Anterior cingulate cortex (tissue), 58 donors: ENCODE measurements at regions not wholly inside any gene's neighbourhood (a gene's known extent, or its start where the extent isn't known, plus 50 kb on each side); places are given as distances from the start of the nearest gene placed in this dataset.

Experiments
- DNase-seq, 58 donors: peaks; one replicate each; lab custom pipeline; 2025; lab: John Stamatoyannopoulos, UW

GRCh38 chr13:105074755-105075154 lies 1460.7 kb downstream of the EFNB2 start:
- DNase-seq: no peak

GRCh38 chr13:105073041-105073440 lies 1462.4 kb downstream of the EFNB2 start:
- no peak for DNase-seq

GRCh38 chr13:105070452-105070851 lies 1465.0 kb downstream of the EFNB2 start:
- DNase-seq: no peak

GRCh38 chr13:105069106-105069505 lies 1466.4 kb downstream of the EFNB2 start:
- DNase-seq: no peak

- no peak for DNase-seq
These were observed 1471.8 kb downstream of the EFNB2 start for GRCh38 chr13:105063676-105064075.

DNA sequence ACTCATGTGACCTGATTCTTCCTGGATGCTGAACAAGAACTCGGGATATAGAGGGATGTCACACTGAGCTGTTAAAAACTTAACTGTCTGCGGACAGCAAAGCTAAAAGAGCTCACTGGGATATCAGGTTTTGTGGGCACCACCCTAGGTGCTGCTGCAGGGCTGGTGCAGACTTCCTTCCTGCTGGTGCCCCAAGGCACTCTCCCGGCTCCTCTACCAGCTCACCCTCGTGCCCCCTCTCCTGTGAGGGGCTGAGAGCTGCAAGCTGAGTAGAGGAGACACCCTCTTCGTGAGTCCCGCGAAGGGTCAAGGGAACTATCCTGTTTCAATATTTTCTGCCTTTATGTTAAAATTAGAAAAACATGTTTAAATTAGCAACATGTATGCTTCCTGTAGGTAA lies 1475.7 kb downstream of the EFNB2 start:
- no peak for DNase-seq

DNA sequence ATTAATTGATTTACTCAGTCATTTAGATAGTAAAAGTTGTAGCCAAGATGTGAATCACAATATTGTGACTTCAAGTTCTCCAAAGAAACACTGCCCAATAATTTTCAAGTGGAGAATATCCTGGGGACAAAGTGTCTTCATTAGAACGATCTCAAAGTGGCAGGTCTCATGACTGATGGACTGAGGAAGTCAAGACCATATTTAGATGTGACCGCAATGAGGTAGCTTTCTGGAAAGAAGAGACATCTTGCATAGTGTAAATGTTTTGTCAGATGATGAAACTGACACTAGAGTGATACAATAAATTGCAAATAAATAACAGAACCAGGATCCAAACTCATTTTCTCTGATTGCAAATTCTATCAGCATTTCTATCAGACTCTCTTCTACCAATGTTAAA lies 1476.9 kb downstream of the EFNB2 start:
- DNase-seq: no peak

GRCh38 chr13:105052711-105053110 lies 1482.8 kb downstream of the EFNB2 start:
- no peak for DNase-seq

- DNase-seq: peak in 3 of 58 donors; percentile 4 to 8 (median 5)
These were observed 1484.8 kb downstream of the EFNB2 start for GRCh38 chr13:105050686-105051085.

GRCh38 chr13:105048677-105049076 lies 1486.8 kb downstream of the EFNB2 start:
- no peak for DNase-seq

DNA sequence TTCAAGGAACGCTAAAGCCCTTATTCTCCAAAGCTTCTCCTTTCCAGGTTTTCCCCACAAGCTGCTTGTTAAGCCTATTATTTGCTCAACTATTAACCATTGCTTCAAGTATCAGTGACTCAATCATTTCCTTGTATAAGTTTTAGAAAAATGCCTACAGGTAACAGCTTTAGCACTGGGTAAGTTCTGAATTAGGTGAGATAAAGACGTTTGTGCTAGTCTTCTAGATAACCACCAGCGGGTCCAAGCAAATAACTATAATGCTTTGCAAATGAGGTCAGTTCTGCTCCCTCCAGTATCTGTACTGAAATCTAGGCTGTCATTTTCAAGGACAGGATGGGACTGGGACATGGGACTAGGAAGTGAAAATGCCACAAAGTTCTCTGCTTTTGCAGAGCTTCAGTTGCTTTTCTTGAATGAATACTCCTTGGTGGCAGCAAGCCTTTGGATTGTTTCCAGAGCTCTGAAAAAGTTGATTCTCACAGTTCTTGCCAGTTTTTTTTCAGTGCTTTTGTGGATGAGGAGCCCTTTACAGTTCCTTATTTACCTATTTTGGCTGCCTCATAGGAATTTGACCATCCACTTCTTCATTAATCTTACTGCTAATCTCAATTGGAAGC lies 1487.7 kb downstream of the EFNB2 start:
- peak in 1 of 58 donors; percentile 43 for DNase-seq

DNA sequence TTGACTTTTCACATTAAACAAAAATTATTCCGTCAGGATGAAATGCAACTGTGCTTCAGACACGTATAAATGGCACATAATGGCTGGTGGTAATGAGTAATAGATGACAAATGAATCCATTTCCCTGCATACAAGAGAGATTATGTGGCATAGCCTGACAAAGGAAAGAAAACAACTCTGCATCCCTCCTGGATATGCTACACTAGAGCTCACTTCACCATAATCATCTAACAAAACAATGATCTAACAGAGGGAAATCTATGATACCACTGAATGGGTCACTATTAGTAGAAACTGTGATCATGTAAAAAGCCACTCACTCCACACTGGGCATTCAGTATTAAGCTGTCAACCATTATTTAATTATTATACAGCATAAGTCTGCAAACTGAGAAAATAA lies 1498.4 kb downstream of the EFNB2 start:
- DNase-seq: no peak

DNA sequence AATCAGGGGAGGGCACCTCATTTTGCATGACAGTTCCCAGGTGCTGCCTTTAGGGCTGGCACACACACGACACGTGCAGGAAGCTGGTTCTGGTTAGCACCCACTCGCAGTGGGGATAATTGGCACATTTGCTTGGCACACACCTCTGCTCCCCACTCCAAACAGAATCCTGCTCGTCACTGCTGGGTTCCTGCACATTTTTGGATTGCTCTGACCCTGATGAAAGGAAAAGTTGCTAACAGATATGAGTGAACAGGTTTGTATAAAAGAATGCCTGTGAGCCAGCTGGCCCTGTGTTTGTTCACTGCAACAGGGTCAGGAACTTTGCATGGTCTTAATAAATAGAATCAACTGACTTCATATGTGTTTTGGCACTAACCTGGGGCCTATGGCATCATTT lies 1500.4 kb downstream of the EFNB2 start:
- no peak for DNase-seq

GRCh38 chr13:105033999-105034398 lies 1501.5 kb downstream of the EFNB2 start:
- DNase-seq: no peak

- no peak for DNase-seq
These were observed 1504.2 kb downstream of the EFNB2 start for GRCh38 chr13:105031306-105031705.

GRCh38 chr13:105030851-105031250 lies 1504.6 kb downstream of the EFNB2 start:
- DNase-seq: no peak

GRCh38 chr13:105019073-105019472 lies 1516.4 kb downstream of the EFNB2 start:
- no peak for DNase-seq

DNA sequence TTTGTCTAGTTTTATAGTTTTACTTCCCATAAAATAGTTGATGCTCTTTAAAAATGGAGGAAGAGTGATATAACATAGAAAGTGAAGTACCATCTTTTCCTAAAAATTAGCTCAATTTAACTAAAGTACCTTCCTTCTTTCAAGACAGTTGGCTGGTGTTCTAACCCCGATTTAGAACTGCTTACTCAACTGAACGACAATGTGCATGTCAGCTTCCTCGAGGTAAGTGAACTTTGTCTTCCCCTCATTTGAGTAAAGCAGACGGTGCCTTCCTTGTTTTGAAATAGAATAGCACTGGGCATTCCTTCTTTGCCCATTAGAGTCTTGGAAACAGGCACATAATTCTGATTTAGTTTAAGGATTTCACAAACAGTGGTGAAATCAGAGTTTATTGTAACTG lies 1519.2 kb downstream of the EFNB2 start:
- peak in 3 of 58 donors; percentile 1 to 24 (median 18) for DNase-seq

GRCh38 chr13:105008604-105009003 lies 1526.9 kb downstream of the EFNB2 start:
- DNase-seq: no peak

DNA sequence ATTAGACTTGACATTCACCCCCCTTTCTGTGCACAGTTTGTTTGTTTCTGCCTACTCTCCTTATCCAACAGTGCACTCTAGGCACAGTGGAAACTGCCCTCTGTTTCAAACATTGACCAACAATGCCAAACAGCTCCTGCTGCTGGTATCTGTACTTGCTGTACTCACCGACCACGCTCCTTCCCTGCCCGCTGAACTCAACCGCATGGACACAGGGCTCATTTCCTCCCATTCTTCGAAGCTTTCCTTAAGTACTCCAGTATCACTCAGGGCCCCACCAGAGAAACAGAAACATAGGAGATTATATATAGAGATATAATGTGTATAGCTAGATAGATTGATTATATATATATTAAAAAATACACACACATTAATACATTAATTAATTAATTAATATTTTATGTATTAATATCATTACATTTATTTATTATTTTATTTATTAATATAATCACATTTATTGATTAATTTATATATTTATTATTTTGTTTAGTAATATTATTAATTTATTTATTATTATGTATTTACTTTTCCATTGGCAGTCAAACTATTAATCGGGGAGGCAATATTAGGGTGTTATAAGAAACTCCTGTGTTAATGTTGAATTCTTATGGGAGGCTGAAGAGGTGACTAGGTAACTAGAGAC lies 1528.2 kb downstream of the EFNB2 start:
- DNase-seq: no peak

DNA sequence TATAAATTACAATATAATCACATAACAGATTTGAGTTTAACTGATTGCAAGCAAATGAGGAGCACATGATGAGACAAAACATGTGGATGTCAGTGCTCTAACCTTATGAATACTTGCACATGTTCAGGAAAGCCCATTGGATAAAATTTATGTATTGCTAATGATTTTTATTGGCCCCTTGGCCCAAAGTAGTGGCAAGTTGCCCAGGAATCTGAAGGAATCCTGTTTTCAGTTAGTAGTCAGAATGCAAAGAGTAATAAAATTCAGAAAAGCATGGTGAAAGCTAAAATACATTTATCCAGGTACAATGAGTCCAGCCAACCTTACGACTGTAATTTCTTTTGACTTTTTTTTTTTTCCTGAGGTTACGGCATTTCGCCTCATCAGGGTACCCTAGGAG lies 1539.4 kb downstream of the EFNB2 start:
- DNase-seq: no peak

GRCh38 chr13:104993708-104994107 lies 1541.8 kb downstream of the EFNB2 start:
- DNase-seq: no peak

DNA sequence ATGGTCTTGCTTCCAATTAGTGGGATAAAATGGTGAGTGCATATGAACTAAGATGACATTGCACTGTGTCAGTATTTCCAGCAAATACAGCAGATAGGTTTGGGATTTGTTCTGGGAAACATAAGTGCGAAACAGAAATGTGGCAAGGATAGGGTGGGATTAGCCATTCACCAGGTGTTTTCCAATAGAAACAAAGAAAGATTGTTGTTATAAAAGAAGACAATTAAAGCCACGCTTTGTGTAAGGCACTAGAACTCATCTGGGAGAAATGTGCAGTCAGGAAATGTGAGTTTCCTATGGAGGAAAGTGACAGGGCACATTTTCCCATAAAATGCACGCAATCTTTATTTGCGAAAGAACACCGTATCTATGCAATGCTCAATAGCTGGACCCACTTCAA lies 1547.8 kb downstream of the EFNB2 start:
- no peak for DNase-seq
